ENCODE measurements at regions not wholly inside any gene's neighbourhood (a gene's known extent, or its start where the extent isn't known, plus 50 kb on each side); places are given as distances from the start of the nearest gene placed in this dataset.

DNA sequence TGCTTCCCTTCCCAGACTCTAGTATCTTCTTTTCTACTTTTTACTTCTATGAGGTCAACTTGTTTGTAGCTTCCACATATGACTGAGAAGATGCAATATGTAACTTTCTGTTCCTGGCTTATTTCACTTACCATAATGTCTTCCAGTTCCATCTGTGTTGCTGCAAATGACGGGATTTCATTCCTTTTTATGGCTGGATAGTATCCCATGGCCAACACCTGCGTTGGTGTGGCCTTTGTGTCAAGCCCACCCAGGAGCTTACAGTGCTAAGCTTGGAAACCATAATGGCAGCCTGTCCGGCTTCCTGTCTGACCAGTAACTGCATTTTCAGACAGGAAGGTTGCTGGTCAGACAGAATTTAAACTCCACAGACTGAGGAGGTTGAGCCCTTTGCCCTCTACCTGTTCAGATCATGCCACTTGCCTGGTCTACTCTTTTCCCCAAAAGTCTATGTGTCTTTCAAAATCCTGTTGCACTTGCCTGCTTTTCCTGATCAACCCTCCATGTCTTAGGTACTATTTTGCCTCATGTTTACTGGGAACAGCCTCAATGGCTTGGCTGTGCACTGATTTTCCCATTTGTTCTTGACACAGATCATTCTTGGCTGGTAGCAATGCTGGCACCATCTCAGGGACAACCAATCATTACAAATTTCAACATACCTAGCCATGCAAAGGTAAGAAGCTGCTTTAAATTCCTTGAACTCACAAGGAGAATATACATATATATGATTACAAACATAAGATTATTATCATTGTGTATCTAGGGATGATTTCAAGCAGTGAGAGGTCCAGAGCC is 114.3 kb upstream of the PLEKHG1 start:
- Histone ChIP-seq H3K79me1 (ENCODE audit: low read depth, low read length) (no peaks in the 10 kb centered on the region), H3K79me2 (ENCODE audit: control insufficient read depth in 1 of 2, insufficient read depth in 2 of 2, low read length in 2 of 2) (no peaks in the 10 kb centered on the region), H3K18ac (ENCODE audit: extremely low read depth, low read length) (no peak overlapping the region), H3K4me2 (ENCODE audit: insufficient read depth in 1 of 2, low read depth in 2 of 2, low read length in 2 of 2) (no peak overlapping the region), H2AK5ac (ENCODE audit: low read depth, low read length) (no peak overlapping the region), H4K8ac (ENCODE audit: extremely low read depth, insufficient read depth, low read length) (no peak overlapping the region), H3K56ac (replicated peaks; ENCODE audit: insufficient read length, low read depth, low read length) (no peak overlapping the region), H3K27ac (ENCODE audit: low read depth, low read length) (no peak overlapping the region), H3K27me3 (replicated peaks in 1 of 4; ENCODE audit: control insufficient read depth in 3 of 4, extremely low read depth in 1 of 4, insufficient read depth in 3 of 4, low read length in 3 of 4) (no peaks in the 10 kb centered on the region), H2BK15ac (ENCODE audit: low read length) (no peak overlapping the region), H3K4me1 (replicated peaks in 1 of 4; ENCODE audit: control insufficient read depth in 3 of 4, insufficient read depth in 4 of 4, low read length in 3 of 4) (no peaks in the 10 kb centered on the region), H4K20me1 (replicated peaks in 1 of 2; ENCODE audit: control insufficient read depth in 1 of 2, insufficient read depth in 2 of 2, low read length in 2 of 2) (no peaks in the 10 kb centered on the region), H2BK20ac (ENCODE audit: low read length) (no peak overlapping the region), H4K5ac (ENCODE audit: insufficient read length, low read depth, low read length) (no peak overlapping the region), H3K36me3 (ENCODE audit: control insufficient read depth in 2 of 4, insufficient read depth in 4 of 4, low read length in 3 of 4) (no peaks in the 10 kb centered on the region), H3K9ac (replicated peaks in 1 of 4; ENCODE audit: extremely low read depth in 1 of 4, low read depth in 3 of 4, low read length in 3 of 4) (no peak overlapping the region), H2AFZ (ENCODE audit: low read length) (no peak overlapping the region), H2BK120ac (replicated peaks; ENCODE audit: low read depth, low read length) (no peak overlapping the region), H3K23ac (ENCODE audit: insufficient read length) (no peak overlapping the region), H3K23me2 (ENCODE audit: low read depth, low read length) (no peaks in the 10 kb centered on the region), H3K4ac (replicated peaks; ENCODE audit: insufficient read length, low read depth, low read length) (no peak overlapping the region), H3K14ac (ENCODE audit: insufficient read length) (no peak overlapping the region), H2BK5ac (ENCODE audit: low read depth, low read length) (no peak overlapping the region), H3K4me3 (ENCODE audit: extremely low read depth in 1 of 4, insufficient read depth in 2 of 4, low read depth in 3 of 4, low read length in 4 of 4) (no peak overlapping the region), H3K9me3 (ENCODE audit: insufficient read depth in 2 of 2, low read depth in 1 of 2, low read length in 1 of 2) (0 out of 4 replicates have a peak, but pooled peaks cover 2% of the 10 kb centered on the region in 2 experiments), H4K91ac (replicated peaks; ENCODE audit: insufficient read length, low read length) (no peak overlapping the region), H2BK12ac (ENCODE audit: low read depth, low read length) (no peak overlapping the region)
- ChIA-PET POLR2A (ENCODE audit: partially characterized antibody) (no interaction called here), CTCF (ENCODE audit: partially characterized antibody) (interaction anchor here (1.3 kb wide), 1 partner anchor 201 kb away, joined by 4 read pairs; no protein-coding TSS in a partner anchor)
- FAIRE-seq: no peak
- no peak for DNase-seq (ENCODE audit: low read depth in 1 of 2, low spot score in 2 of 2)
- 85% methylated on average over 3 of the region's 3 CpGs; no CpG with 5 or more reads in 1 of the 2 experiments for WGBS, 2 experiments (ENCODE audit: extremely low coverage in 1 of 2, insufficient coverage in 1 of 2, insufficient read length in 1 of 2, insufficient replicate concordance in 2 of 2, low coverage in 1 of 2, low lambda C conversion rate in 2 of 2, missing lambda C conversion rate in 1 of 2)
- no peak for TF ChIP-seq TBP (IDR thresholded peaks at IDR 0.05; ENCODE audit: low read depth, low read length)
- TF ChIP-seq KDM4A (IDR thresholded peaks at IDR 0.05; ENCODE audit: low read depth, low read length, severe bottlenecking): no peak
- TF ChIP-seq SP2 (IDR thresholded peaks at IDR 0.05; ENCODE audit: low read length): no peak

Data from H1 (cell line).